ENCODE measurements at regions not wholly inside any gene's neighbourhood (a gene's known extent, or its start where the extent isn't known, plus 50 kb on each side); places are given as distances from the start of the nearest gene placed in this dataset.

GRCh38 chr9:24841993-24842392, 296.3 kb upstream of the IZUMO3 start:
- TF ChIP-seq, protein P1, sequence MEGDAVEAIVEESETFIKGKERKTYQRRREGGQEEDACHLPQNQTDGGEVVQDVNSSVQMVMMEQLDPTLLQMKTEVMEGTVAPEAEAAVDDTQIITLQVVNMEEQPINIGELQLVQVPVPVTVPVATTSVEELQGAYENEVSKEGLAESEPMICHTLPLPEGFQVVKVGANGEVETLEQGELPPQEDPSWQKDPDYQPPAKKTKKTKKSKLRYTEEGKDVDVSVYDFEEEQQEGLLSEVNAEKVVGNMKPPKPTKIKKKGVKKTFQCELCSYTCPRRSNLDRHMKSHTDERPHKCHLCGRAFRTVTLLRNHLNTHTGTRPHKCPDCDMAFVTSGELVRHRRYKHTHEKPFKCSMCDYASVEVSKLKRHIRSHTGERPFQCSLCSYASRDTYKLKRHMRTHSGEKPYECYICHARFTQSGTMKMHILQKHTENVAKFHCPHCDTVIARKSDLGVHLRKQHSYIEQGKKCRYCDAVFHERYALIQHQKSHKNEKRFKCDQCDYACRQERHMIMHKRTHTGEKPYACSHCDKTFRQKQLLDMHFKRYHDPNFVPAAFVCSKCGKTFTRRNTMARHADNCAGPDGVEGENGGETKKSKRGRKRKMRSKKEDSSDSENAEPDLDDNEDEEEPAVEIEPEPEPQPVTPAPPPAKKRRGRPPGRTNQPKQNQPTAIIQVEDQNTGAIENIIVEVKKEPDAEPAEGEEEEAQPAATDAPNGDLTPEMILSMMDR (conservative IDR thresholded peaks at IDR 0.05; ENCODE audit: low read depth, low read length), result no peak
- TF ChIP-seq EZH2 (IDR thresholded peaks at IDR 0.05; ENCODE audit: low read length, unreplicated experiment) (no peak), EZH2phosphoT487 (IDR thresholded peaks at IDR 0.05; ENCODE audit: borderline replicate concordance, low read length) (no peak)

All from PC-3 (cell line).